ENCODE measurements at regions not wholly inside any gene's neighbourhood (a gene's known extent, or its start where the extent isn't known, plus 50 kb on each side); places are given as distances from the start of the nearest gene placed in this dataset.

DNA sequence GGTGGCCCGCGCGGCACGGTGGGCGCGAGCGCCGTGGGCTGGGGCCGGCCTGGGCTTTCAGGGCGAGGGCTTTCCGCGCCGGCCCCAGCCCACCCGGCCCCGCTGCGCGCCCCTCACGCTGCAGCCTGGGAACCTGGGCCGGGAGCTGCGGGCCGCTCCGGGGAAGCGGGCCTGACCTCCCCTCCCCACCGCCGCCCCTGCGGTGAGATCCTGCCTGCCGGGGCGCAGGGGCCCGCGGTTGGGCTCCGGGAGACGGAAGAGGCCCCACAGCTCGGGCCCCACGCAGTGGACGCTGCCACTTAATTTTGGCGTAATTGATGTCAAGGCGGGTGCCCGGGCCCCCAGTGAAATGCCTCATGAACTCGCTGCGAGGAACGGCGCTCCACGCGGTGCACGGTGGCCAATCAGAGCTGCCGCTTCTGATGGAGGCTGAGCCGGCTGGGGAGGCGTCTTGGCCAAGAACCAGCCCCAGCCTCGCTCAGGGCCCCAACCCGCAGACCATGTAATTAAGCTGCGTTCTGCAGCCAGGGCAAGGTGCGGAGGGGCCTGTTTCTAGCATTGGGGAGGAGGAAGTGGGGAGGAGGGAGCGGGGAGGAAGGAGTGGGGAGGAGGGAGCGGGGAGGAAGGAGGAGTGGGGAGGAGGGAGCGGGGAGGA, 96.1 kb upstream of the BHLHE23 start (continued):
- TF ChIP-seq HDAC8 (tag; IDR thresholded peaks at IDR 0.05): no peak

GRCh38 chr20:63101781-63102720, 95.3 kb upstream of the BHLHE23 start:
- no peak overlapping the region for H3K4me2 ChIP-seq (ENCODE audit: insufficient read depth, low read length)
- H3K27ac ChIP-seq (ENCODE audit: extremely low read depth, low read depth, low read length): no peak overlapping the region
- no peak overlapping the region for H3K4me3 ChIP-seq
- H3K36me3 ChIP-seq (ENCODE audit: control insufficient read depth, insufficient read depth, low read length): no peaks in the 10 kb centered on the region
- DNase-seq (ENCODE audit: extremely low read depth in 1 of 4, low spot score in 3 of 4) (no peak), FAIRE-seq (no peak), ATAC-seq (no peak)
- H3K9me1 ChIP-seq (ENCODE audit: control insufficient read depth, insufficient read depth, low read length): no peaks in the 10 kb centered on the region
- H3K27me3 ChIP-seq (ENCODE audit: control insufficient read depth in 2 of 2, insufficient read depth in 2 of 2, low read length in 2 of 2): peaks cover 0 to 5% of the 10 kb centered on the region in 2 experiments; a peak in 2 of 5 replicates
- no peaks in the 10 kb centered on the region for H3K79me2 ChIP-seq (ENCODE audit: control insufficient read depth, insufficient read depth, low read length)
- no peaks in the 10 kb centered on the region for H4K20me1 ChIP-seq (replicated peaks; ENCODE audit: control insufficient read depth, insufficient read depth, low read length)
- H3K9ac ChIP-seq (ENCODE audit: insufficient read depth in 1 of 2, low read depth in 2 of 2, low read length in 2 of 2): no peak overlapping the region
- in situ Hi-C loops (cut with MboI) (no loop called here), intact Hi-C loops (cut with micrococcal nuclease) (no loop called here)
- WGBS (ENCODE audit: insufficient coverage, low coverage, missing lambda C conversion rate): 60% methylated on average over 37 of the region's 100 CpGs
- CTCF ChIA-PET (ENCODE audit: low intra/inter-chr PET ratio): no interaction called here
- POLR2A ChIA-PET: no interaction called here
- no TSS peak for BruUV-seq (replicated peaks)
- H2AFZ ChIP-seq (ENCODE audit: low read depth, low read length): no peak overlapping the region
- H3K4me1 ChIP-seq (replicated peaks in 1 of 2; ENCODE audit: control insufficient read depth in 2 of 2, insufficient read depth in 2 of 2, low read length in 2 of 2): peaks cover 0 to 5% of the 10 kb centered on the region in 2 experiments; a peak in 2 of 5 replicates
- H3K9me3 ChIP-seq (replicated peaks; ENCODE audit: control insufficient read depth, insufficient read depth, low read depth, low read length): no peaks in the 10 kb centered on the region
- TF ChIP-seq MXI1 (IDR thresholded peaks at IDR 0.05; ENCODE audit: low read depth, low read length): no peak
- no peak for TF ChIP-seq NFXL1 (CRISPR knock-in tag; IDR thresholded peaks at IDR 0.05)
- TF ChIP-seq ZNF445 (CRISPR knock-in tag; IDR thresholded peaks at IDR 0.05; ENCODE audit: low read depth): no peak
- TF ChIP-seq RBM22 (IDR thresholded peaks at IDR 0.05; ENCODE audit: low read depth, low read length, poor library complexity, severe bottlenecking): no peak
- no peak for TF ChIP-seq MECOM (CRISPR knock-in tag; IDR thresholded peaks at IDR 0.05)
- TF ChIP-seq ZNF165 (CRISPR knock-in tag; IDR thresholded peaks at IDR 0.05; ENCODE audit: borderline replicate concordance): no peak
- TF ChIP-seq, protein P1, sequence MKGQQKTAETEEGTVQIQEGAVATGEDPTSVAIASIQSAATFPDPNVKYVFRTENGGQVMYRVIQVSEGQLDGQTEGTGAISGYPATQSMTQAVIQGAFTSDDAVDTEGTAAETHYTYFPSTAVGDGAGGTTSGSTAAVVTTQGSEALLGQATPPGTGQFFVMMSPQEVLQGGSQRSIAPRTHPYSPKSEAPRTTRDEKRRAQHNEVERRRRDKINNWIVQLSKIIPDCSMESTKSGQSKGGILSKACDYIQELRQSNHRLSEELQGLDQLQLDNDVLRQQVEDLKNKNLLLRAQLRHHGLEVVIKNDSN (CRISPR knock-in tag; IDR thresholded peaks at IDR 0.05): no peak
- TF ChIP-seq SAFB (IDR thresholded peaks at IDR 0.05; ENCODE audit: borderline replicate concordance, low read depth, low read length): no peak
- no peak for TF ChIP-seq ZZZ3 (IDR thresholded peaks at IDR 0.05)
- no peak for TF ChIP-seq MTF1 (CRISPR knock-in tag; IDR thresholded peaks at IDR 0.05; ENCODE audit: borderline replicate concordance)
- TF ChIP-seq POU5F1 (IDR thresholded peaks at IDR 0.05; ENCODE audit: borderline replicate concordance, low read depth, low read length, partially characterized antibody): no peak
- TF ChIP-seq DLX4 (CRISPR knock-in tag; IDR thresholded peaks at IDR 0.05): no peak
- TF ChIP-seq ZNF780A (CRISPR knock-in tag; IDR thresholded peaks at IDR 0.05): no peak
- no peak for TF ChIP-seq HDAC3 (IDR thresholded peaks at IDR 0.05; ENCODE audit: borderline replicate concordance, partially characterized antibody)
- no peak for TF ChIP-seq VEZF1 (CRISPR knock-in tag; IDR thresholded peaks at IDR 0.05)
- no peak for TF ChIP-seq ZNF79 (CRISPR knock-in tag; IDR thresholded peaks at IDR 0.05; ENCODE audit: low read depth)

Measured in K562 (cell line).